ENCODE measurements at regions not wholly inside any gene's neighbourhood (a gene's known extent, or its start where the extent isn't known, plus 50 kb on each side); places are given as distances from the start of the nearest gene placed in this dataset.

GRCh38 chr18:73843455-73843854 is 304.2 kb downstream of the FBXO15 start:
- DNase-seq: no peak

- no peak for DNase-seq
These were observed 304.7 kb downstream of the FBXO15 start for GRCh38 chr18:73842795-73843394.

- no peak for DNase-seq
These were observed 306.0 kb downstream of the FBXO15 start for GRCh38 chr18:73841661-73842060.

GRCh38 chr18:73840319-73840945 is 307.2 kb downstream of the FBXO15 start:
- no peak for DNase-seq

- no peak for DNase-seq
These were observed 308.2 kb downstream of the FBXO15 start for GRCh38 chr18:73839441-73839840.

- no peak for DNase-seq
These were observed 309.5 kb downstream of the FBXO15 start for GRCh38 chr18:73838107-73838506.

- no peak for DNase-seq
These were observed 311.8 kb downstream of the FBXO15 start for GRCh38 chr18:73835656-73836364.

- DNase-seq: no peak
These were observed 312.6 kb downstream of the FBXO15 start for GRCh38 chr18:73835039-73835438.

GRCh38 chr18:73831688-73832087 is 315.9 kb downstream of the FBXO15 start:
- DNase-seq: no peak

GRCh38 chr18:73829146-73829545 is 318.5 kb downstream of the FBXO15 start:
- DNase-seq: no peak

- DNase-seq: no peak
These were observed 319.8 kb downstream of the FBXO15 start for GRCh38 chr18:73827801-73828200.

- DNase-seq: no peak
These were observed 321.5 kb downstream of the FBXO15 start for GRCh38 chr18:73826098-73826497.

GRCh38 chr18:73824671-73825070 is 323.0 kb downstream of the FBXO15 start:
- DNase-seq: no peak

- no peak for DNase-seq
These were observed 335.2 kb downstream of the FBXO15 start for GRCh38 chr18:73812423-73812822.

- DNase-seq: no peak
These were observed 340.0 kb downstream of the FBXO15 start for GRCh38 chr18:73807551-73808192.

- no peak for DNase-seq
These were observed 341.6 kb downstream of the FBXO15 start for GRCh38 chr18:73805991-73806390.

- DNase-seq: no peak
These were observed 350.2 kb downstream of the FBXO15 start for GRCh38 chr18:73797419-73797818.

GRCh38 chr18:73793386-73793785 is 354.2 kb downstream of the FBXO15 start:
- no peak for DNase-seq

- DNase-seq: no peak
These were observed 356.6 kb downstream of the FBXO15 start for GRCh38 chr18:73791081-73791480.

GRCh38 chr18:73790587-73790986 is 357.0 kb downstream of the FBXO15 start:
- no peak for DNase-seq

- no peak for DNase-seq
These were observed 360.3 kb downstream of the FBXO15 start for GRCh38 chr18:73787316-73787715.

- no peak for DNase-seq
These were observed 362.3 kb downstream of the FBXO15 start for GRCh38 chr18:73785300-73785699.

- DNase-seq: no peak
These were observed 362.8 kb downstream of the FBXO15 start for GRCh38 chr18:73784853-73785252.

- no peak for DNase-seq
These were observed 365.2 kb downstream of the FBXO15 start for GRCh38 chr18:73782405-73782804.
